ENCODE measurements at regions not wholly inside any gene's neighbourhood (a gene's known extent, or its start where the extent isn't known, plus 50 kb on each side); places are given as distances from the start of the nearest gene placed in this dataset.

GRCh38 chr13:82569581-82569980 lies 1312.7 kb downstream of the SLITRK1 start:
- Mint-ChIP-seq H3K36me3 (no peaks in the 10 kb centered on the region), H3K4me1 (no peaks in the 10 kb centered on the region), H3K9me3 (peaks cover 0 to 14% (median 7%) of the 10 kb centered on the region in 7 donors), H3K4me3 (no peak overlapping the region), H3K27ac (no peak overlapping the region), H3K27me3 (ENCODE audit: low read depth in 3 of 3) (peaks cover 0 to 2% (median 0%) of the 10 kb centered on the region in 3 donors)
- H3K4me1 ChIP-seq (ENCODE audit: control insufficient read depth in 1 of 2, insufficient read depth in 2 of 2, low read length in 2 of 2), result no peaks in the 10 kb centered on the region
- no peaks in the 10 kb centered on the region for H3K36me3 ChIP-seq (replicated peaks in 1 of 2; ENCODE audit: control insufficient read depth in 1 of 2, insufficient read depth in 2 of 2, low read length in 2 of 2)
- no peak overlapping the region for H3K27ac ChIP-seq (ENCODE audit: low read depth in 1 of 2, low read length in 2 of 2)
- no CpG with 5 or more reads among the region's 1 CpG for WGBS (ENCODE audit: insufficient coverage)
- H3K9me3 ChIP-seq (replicated peaks in 1 of 2; ENCODE audit: control insufficient read depth in 1 of 2, insufficient read depth in 1 of 2, low read length in 2 of 2), result peaks cover 13 to 24% of the 10 kb centered on the region in 2 donors
- no peaks in the 10 kb centered on the region for H4K20me1 ChIP-seq (ENCODE audit: insufficient read depth, low read length)
- no peak for DNase-seq
- H3K4me2 ChIP-seq (replicated peaks; ENCODE audit: extremely low read depth, low read length, poor library complexity, severe bottlenecking), result no peak overlapping the region
- no peaks in the 10 kb centered on the region for H3K27me3 ChIP-seq (ENCODE audit: control insufficient read depth in 2 of 2, insufficient read depth in 2 of 2, low read length in 2 of 2)
- no peak overlapping the region for H3K4me3 ChIP-seq (replicated peaks in 1 of 3; ENCODE audit: low read depth in 2 of 3, low read length in 3 of 3)
- TF ChIP-seq, protein P1, sequence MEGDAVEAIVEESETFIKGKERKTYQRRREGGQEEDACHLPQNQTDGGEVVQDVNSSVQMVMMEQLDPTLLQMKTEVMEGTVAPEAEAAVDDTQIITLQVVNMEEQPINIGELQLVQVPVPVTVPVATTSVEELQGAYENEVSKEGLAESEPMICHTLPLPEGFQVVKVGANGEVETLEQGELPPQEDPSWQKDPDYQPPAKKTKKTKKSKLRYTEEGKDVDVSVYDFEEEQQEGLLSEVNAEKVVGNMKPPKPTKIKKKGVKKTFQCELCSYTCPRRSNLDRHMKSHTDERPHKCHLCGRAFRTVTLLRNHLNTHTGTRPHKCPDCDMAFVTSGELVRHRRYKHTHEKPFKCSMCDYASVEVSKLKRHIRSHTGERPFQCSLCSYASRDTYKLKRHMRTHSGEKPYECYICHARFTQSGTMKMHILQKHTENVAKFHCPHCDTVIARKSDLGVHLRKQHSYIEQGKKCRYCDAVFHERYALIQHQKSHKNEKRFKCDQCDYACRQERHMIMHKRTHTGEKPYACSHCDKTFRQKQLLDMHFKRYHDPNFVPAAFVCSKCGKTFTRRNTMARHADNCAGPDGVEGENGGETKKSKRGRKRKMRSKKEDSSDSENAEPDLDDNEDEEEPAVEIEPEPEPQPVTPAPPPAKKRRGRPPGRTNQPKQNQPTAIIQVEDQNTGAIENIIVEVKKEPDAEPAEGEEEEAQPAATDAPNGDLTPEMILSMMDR (IDR thresholded peaks at IDR 0.05), result no peak
- no peak overlapping the region for H3K9ac ChIP-seq (ENCODE audit: insufficient read depth, low read length, poor library complexity, severe bottlenecking)
- H3K79me2 ChIP-seq (ENCODE audit: insufficient read depth, low read length), result no peaks in the 10 kb centered on the region
- intact Hi-C loops (cut with micrococcal nuclease), result no loop called here
- H2AFZ ChIP-seq (ENCODE audit: insufficient read depth, low read depth, low read length, poor library complexity, severe bottlenecking), result no peak overlapping the region

- Histone ChIP-seq H3K36me3 (replicated peaks in 1 of 2; ENCODE audit: control insufficient read depth in 1 of 2, insufficient read depth in 2 of 2, low read length in 2 of 2) (no peaks in the 10 kb centered on the region), H3K4me3 (replicated peaks in 1 of 3; ENCODE audit: low read depth in 2 of 3, low read length in 3 of 3) (no peak overlapping the region), H3K4me2 (replicated peaks; ENCODE audit: extremely low read depth, low read length, poor library complexity, severe bottlenecking) (no peak overlapping the region), H3K79me2 (ENCODE audit: insufficient read depth, low read length) (no peaks in the 10 kb centered on the region), H3K9ac (ENCODE audit: insufficient read depth, low read length, poor library complexity, severe bottlenecking) (no peak overlapping the region), H3K9me3 (replicated peaks in 1 of 2; ENCODE audit: control insufficient read depth in 1 of 2, insufficient read depth in 1 of 2, low read length in 2 of 2) (peaks cover 8 to 20% of the 10 kb centered on the region in 2 donors), H2AFZ (ENCODE audit: insufficient read depth, low read depth, low read length, poor library complexity, severe bottlenecking) (no peak overlapping the region), H4K20me1 (ENCODE audit: insufficient read depth, low read length) (no peaks in the 10 kb centered on the region), H3K27me3 (ENCODE audit: control insufficient read depth in 2 of 2, insufficient read depth in 2 of 2, low read length in 2 of 2) (no peaks in the 10 kb centered on the region), H3K27ac (ENCODE audit: low read depth in 1 of 2, low read length in 2 of 2) (no peak overlapping the region), H3K4me1 (ENCODE audit: control insufficient read depth in 1 of 2, insufficient read depth in 2 of 2, low read length in 2 of 2) (no peaks in the 10 kb centered on the region)
- 98% methylated on average over 5 of the region's 5 CpGs for WGBS (ENCODE audit: insufficient coverage)
- Mint-ChIP-seq H3K27ac (no peak overlapping the region), H3K27me3 (ENCODE audit: low read depth in 3 of 3) (peaks cover 0 to 2% (median 0%) of the 10 kb centered on the region in 3 donors), H3K9me3 (peaks cover 0 to 11% (median 7%) of the 10 kb centered on the region in 7 donors), H3K4me1 (no peaks in the 10 kb centered on the region), H3K4me3 (no peak overlapping the region), H3K36me3 (no peaks in the 10 kb centered on the region)
- DNase-seq, result no peak
- intact Hi-C loops (cut with micrococcal nuclease), result no loop called here
- TF ChIP-seq, protein P1 (IDR thresholded peaks at IDR 0.05), result no peak
These were observed 1315.4 kb downstream of the SLITRK1 start for GRCh38 chr13:82566864-82567263.

Data from CD14-positive monocyte (primary cell).